ENCODE measurements at regions not wholly inside any gene's neighbourhood (a gene's known extent, or its start where the extent isn't known, plus 50 kb on each side); places are given as distances from the start of the nearest gene placed in this dataset.

- no peak for DNase-seq (ENCODE audit: low read depth)
Measured at GRCh38 chr14:101120641-101121507, 217.4 kb upstream of the RTL1 start.

GRCh38 chr14:101121508-101122139 lies 218.1 kb upstream of the RTL1 start:
- DNase-seq (ENCODE audit: low read depth), result no peak

DNA sequence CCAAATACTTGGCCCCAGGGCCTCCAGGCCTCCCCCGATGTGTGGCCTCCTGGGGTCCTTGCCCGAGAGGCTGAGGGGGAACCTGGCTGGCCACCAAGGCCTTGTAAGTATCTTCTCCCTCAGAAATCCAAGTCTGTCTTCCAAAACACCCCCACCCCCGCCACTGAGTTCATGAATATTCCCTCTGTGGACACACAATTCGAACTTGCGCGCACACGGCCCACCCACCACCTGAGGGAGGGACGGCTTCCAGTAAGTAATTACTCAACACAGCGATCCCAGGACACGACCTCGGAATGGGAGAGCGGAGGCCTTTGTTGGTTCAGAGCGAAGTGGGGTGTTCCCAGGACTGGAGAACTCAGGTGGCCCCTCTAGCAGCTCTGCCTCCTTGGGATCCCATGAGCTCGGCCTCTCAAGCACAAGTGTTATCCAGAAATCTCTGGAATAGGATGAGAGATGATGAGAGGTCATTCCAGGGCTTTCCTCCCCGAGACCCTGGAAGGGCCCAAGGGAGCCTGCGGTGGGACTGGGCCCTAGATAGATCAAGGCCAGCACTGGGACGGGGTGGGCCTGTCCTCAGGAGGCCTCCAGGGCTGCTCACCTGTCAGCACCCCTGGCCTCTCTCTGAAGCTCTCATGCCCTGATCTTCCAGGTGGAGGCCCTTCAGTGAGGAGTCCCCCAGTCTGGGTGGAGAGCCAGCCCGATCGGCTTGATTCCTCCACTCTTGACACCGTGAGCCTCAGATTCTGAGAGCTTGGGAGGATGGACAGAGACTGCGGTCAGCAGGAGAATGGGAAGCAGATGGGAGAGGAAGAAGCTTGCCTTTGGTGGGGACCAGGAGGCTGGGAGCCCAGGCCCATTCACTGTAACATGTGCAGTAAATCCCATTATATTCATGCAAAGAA lies 219.0 kb upstream of the RTL1 start:
- no peak for DNase-seq (ENCODE audit: low read depth)

DNA sequence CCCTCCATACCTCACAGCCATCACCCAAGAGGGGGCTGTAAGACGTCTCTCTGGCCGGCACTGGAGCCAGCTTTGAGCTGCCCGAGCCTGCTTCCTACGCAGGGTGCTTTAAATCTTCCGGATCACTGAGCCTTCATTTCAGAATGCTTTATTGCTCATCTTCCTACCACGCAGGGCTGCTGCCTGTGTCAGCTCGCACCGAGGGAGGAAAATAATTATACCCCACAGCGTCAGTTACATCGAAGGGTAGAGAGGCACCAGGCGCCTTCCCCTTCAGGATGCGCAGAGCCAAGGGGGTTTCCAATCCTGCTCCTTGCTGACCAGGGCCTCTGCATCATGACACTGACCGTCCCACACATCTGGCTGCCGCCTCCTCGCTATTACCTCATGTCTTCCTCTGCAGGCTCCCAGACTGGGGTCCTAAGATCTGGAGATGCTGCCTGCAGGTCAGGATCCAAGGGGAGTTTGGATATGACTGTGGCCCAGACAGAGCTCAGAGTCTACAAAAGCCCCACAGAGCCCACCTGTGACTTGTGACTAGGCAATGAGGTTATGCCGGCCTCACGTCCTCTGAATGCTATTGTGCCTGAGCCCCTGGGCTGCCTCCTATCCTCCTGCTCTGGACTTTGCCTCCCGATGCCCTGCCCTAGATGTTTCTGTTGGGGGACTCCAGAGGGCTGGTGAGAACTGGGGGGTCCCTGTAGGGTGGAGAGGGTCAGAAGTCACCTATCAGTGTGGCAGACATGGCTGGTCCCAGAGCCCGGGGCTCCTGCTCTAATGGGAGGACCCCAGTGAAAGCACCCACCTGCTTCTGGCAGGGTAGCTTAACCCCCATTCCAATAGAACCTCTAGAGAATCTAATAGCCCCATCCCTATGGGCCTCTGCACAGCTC lies 220.3 kb upstream of the RTL1 start:
- no peak for DNase-seq (ENCODE audit: low read depth)

GRCh38 chr14:101124815-101125214 lies 221.3 kb upstream of the RTL1 start:
- no peak for DNase-seq (ENCODE audit: low read depth)

GRCh38 chr14:101125313-101125712 lies 221.8 kb upstream of the RTL1 start:
- no peak for DNase-seq (ENCODE audit: low read depth)

DNA sequence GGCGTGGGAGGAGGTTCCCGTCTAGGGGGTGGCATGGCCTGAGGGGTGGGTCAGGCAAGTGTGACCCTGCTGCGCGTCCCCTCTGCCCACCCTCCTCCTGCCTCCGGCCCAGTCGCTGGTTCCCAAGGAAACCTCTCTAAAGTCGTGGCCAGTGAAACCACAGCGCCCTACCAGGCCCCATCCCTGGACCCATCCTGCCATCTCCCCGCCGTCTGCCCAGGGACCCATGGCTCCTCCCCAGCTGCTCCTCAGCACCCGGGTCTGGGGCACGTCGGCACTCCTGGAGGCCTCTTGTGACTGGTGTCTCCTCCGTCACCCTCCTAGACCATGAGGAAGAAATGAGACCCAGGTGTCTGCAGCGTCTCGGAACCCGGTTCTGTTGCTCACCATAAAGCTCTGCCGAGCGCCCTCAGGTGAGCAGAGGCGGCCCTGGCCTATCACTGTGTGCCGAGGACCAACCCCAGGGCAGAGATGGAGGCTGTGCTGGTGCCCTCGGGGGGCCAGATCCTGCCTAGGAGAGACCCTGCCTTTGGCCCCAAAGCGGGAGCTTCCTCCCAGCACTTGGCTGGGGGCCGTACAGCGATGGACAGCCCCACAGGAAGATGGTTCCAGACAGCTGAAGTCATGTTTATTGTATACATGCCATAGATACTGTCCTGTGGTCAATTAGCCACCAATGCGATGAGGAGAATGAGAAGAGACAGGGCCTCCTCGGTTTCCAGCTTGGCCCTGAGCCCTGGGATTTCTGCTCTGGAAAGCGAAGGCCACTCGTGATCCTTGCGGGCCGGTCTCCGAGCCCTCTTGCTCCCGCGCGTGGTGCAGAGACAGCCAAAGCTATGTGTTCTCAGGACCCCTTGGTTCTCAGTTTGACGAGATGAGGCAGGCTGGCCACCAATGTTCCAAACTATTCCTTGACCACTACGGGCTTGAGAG lies 222.5 kb upstream of the RTL1 start:
- no peak for DNase-seq (ENCODE audit: low read depth)

DNA sequence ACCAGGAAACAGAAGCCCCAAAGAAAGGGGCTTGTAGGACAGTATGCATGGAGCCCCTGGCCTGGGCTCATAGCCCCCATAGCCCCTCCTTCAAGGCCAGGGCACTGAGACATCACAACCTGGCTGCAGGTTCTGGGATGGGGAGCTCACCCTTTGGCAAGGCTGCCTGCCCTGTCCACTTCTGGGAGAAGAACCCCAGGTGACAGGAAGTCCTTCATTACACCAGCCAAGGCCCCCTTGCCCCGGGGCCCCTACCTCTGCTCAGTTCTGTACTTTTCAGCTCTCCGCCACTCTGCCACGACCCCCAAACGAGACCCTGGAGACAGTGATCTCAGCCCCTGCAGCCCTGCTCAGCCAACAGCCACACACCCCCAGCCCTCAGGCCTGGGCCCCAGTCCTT lies 223.2 kb upstream of the RTL1 start:
- no peak for DNase-seq (ENCODE audit: low read depth)

- DNase-seq (ENCODE audit: low read depth), result no peak
Measured at GRCh38 chr14:101127224-101127623, 223.7 kb upstream of the RTL1 start.

- no peak for DNase-seq (ENCODE audit: low read depth)
Measured at GRCh38 chr14:101128478-101129321, 225.2 kb upstream of the RTL1 start.

GRCh38 chr14:101129521-101130167 lies 226.1 kb upstream of the RTL1 start:
- DNase-seq (ENCODE audit: low read depth), result no peak

- DNase-seq (ENCODE audit: low read depth), result no peak
Measured at GRCh38 chr14:101130861-101131260, 227.3 kb upstream of the RTL1 start.

GRCh38 chr14:101131451-101131916 lies 228.0 kb upstream of the RTL1 start:
- DNase-seq (ENCODE audit: low read depth), result no peak

DNA sequence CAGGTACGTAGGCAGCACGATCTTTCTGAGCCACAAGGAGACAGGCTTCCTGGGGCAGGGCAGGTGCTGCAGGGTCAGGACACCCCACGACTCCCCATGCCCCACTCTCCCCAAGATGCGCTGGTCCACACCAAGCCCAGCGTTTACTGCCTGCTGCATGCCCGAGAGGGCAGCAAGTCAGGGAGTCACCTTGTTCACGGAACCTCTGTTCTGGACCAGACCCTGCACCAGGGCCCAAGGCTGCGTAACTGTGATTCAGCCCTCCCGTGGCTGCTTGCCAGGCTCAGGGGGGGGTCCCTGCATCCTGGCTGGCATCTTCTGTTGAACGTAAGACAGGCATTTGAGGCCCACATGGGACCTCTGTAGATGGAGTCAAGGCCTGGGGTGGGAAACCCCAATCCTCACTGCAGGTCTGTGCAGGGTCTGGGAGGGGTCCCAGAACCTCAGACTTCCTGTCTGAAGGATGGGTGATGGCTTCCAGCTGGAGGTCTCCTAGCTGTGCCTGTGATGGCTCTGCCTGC lies 228.6 kb upstream of the RTL1 start:
- DNase-seq (ENCODE audit: low read depth), result no peak

- no peak for DNase-seq (ENCODE audit: low read depth)
Measured at GRCh38 chr14:101132588-101132987, 229.1 kb upstream of the RTL1 start.

DNA sequence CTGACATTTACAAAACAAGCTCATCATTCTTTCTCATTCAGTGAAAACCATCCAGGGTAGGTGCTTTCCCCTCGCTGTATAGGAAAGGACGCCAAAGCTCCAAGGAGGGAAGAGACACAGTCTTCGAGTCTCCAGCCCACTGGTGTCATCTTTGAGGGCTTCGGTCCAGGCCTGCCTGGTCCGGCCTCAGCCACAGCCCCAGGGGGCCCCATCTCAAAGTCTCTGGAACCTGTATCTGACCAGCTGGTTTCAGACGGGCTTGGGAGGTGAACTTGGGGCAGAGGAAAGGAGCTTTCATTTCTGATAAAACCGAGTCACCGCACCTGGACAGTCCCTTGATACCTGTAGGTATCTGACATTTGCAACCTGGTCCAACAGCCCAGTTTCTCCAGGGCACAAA lies 229.5 kb upstream of the RTL1 start:
- DNase-seq (ENCODE audit: low read depth), result no peak

- no peak for DNase-seq (ENCODE audit: low read depth)
Measured at GRCh38 chr14:101134161-101134631, 230.7 kb upstream of the RTL1 start.

DNA sequence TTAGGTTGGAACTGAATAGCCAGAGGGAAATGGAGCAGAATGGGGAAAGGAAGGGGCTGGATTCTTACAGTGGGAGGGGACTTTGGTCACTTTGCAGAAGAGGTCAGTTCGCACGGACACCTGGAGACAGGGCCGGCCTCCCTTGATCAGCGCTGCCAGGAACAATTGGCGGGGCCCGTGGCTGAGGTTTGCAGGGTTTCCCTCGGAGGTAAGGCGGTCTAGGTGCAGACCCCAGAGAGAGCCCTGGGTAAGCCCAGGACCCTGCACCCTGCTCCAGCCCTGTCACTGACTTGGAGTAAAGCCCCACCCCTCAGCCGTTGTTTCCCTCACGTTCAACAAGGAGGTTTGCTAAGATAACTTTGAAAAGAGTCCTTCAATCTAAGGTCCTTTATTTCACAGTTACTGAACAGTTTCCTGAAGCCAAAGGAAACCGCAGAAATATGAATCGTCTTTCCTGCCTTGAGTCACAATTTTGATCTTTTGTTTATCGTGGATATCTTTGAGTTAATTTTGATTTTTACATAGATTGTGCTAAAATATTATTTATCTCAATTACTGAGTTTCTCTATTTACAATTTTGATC lies 231.4 kb upstream of the RTL1 start:
- no peak for DNase-seq (ENCODE audit: low read depth)
